H1 (cell line): ENCODE measurements at regions not wholly inside any gene's neighbourhood (a gene's known extent, or its start where the extent isn't known, plus 50 kb on each side); places are given as distances from the start of the nearest gene placed in this dataset.

Experiments
- CTCF ChIA-PET: fragments of 300-600 bp; sonication (Branson Sonifier 250); formaldehyde crosslinking; loops from one replicate; lab custom pipeline; 2021; ENCODE audit not compliant: partially characterized antibody; lab: Charles Lee
- POLR2A ChIA-PET: fragments of 300-600 bp; sonication (Branson Sonifier 250); formaldehyde crosslinking; loops from one replicate; lab custom pipeline; 2021; ENCODE audit warnings: inconsistent platforms; ENCODE audit not compliant: partially characterized antibody; lab: Charles Lee
- DNase-seq, 2 experiments: peaks; one replicate each; pipeline versions ENCODE4 v3.0.0 to v3.0.0-alpha.2; 2010 to 2022; ENCODE audit warnings: low spot score in 2 of 2, low read depth in 1 of 2, mixed read lengths in 1 of 2
- FAIRE-seq: peaks from 2 replicates; lab custom pipeline; 2011; peaks lifted over from hg19 to GRCh38; lab: Jason Lieb, UNC
- H2AFZ ChIP-seq: 2 replicates; pipeline ENCODE4 v1.8.1; 2012; ENCODE audit warnings: low read length, inconsistent platforms
- H2AK5ac ChIP-seq: 2 replicates; pipeline ENCODE4 v1.6.1; 2013; ENCODE audit warnings: low read depth, low read length
- H2BK120ac ChIP-seq: replicated peaks from 2 replicates; pipeline ENCODE3; 2013; ENCODE audit warnings: low read depth, low read length, inconsistent platforms
- H2BK12ac ChIP-seq: 2 replicates; pipeline ENCODE4 v1.6.1; 2013; ENCODE audit warnings: low read depth, low read length
- H2BK15ac ChIP-seq: 2 replicates; pipeline ENCODE4 v1.6.1; 2013; ENCODE audit warnings: low read length
- H2BK20ac ChIP-seq: 2 replicates; pipeline ENCODE4 v1.6.1; 2013; ENCODE audit warnings: low read length
- H2BK5ac ChIP-seq: 2 replicates; pipeline ENCODE4 v1.6.1; 2013; ENCODE audit warnings: low read depth, low read length
- H3K14ac ChIP-seq: 2 replicates; pipeline ENCODE4 v1.6.1; 2013; ENCODE audit warnings: inconsistent platforms; ENCODE audit not compliant: insufficient read length
- H3K18ac ChIP-seq: 2 replicates; pipeline ENCODE4 v1.6.1; 2013; ENCODE audit warnings: low read length; ENCODE audit errors: extremely low read depth
- H3K23ac ChIP-seq: 2 replicates; pipeline ENCODE4 v1.6.1; 2013; ENCODE audit warnings: inconsistent platforms; ENCODE audit not compliant: insufficient read length
- H3K23me2 ChIP-seq: 2 replicates; pipeline ENCODE4 v1.6.1; 2013; ENCODE audit warnings: low read depth, low read length
- H3K27ac ChIP-seq: 2 replicates; pipeline ENCODE4 v1.6.1; 2011; ENCODE audit warnings: low read depth, low read length, inconsistent platforms
- H3K27me3 ChIP-seq, 4 experiments: replicated peaks in 1 of 4; 1 replicate in 1 of 4; 2 replicates in 3 of 4; pipeline versions ENCODE4 v1.6.1 to v1.8.1; 2011 to 2013; ENCODE audit warnings: low read length in 3 of 4, mild to moderate bottlenecking in 3 of 4, inconsistent platforms in 2 of 4, mixed read lengths in 2 of 4, moderate library complexity in 1 of 4; ENCODE audit not compliant: control insufficient read depth in 3 of 4, insufficient read depth in 3 of 4; ENCODE audit errors: extremely low read depth in 1 of 4
- H3K36me3 ChIP-seq, 4 experiments: 2 replicates each; pipeline versions ENCODE4 v1.6.1 to v1.8.1; 2011 to 2013; ENCODE audit warnings: mild to moderate bottlenecking in 4 of 4, low read length in 3 of 4, moderate library complexity in 2 of 4, control low read depth in 1 of 4, inconsistent platforms in 1 of 4; ENCODE audit not compliant: insufficient read depth in 4 of 4, control insufficient read depth in 2 of 4
- H3K4ac ChIP-seq: replicated peaks from 2 replicates; pipeline ENCODE3; 2013; ENCODE audit warnings: low read length, low read depth, mixed read lengths, inconsistent platforms; ENCODE audit not compliant: insufficient read length
- H3K4me1 ChIP-seq, 4 experiments: replicated peaks in 1 of 4; 1 replicate in 1 of 4; 2 replicates in 3 of 4; pipeline versions ENCODE4 v1.6.1 to v1.8.1; 2011 to 2013; ENCODE audit warnings: low read length in 3 of 4, inconsistent platforms in 2 of 4, mixed read lengths in 1 of 4; ENCODE audit not compliant: insufficient read depth in 4 of 4, control insufficient read depth in 3 of 4
- H3K4me2 ChIP-seq, 2 experiments: 2 replicates each; pipeline versions ENCODE4 v1.6.1 to v1.8.1; 2011 to 2013; ENCODE audit warnings: low read depth in 2 of 2, low read length in 2 of 2, control low read depth in 1 of 2, inconsistent platforms in 1 of 2, mild to moderate bottlenecking in 1 of 2; ENCODE audit not compliant: insufficient read depth in 1 of 2
- H3K4me3 ChIP-seq, 4 experiments: fragments of 200-600, 300-600 bp in 1 of 4; sonication (generic), shearing (Covaris generic), sonication (Bioruptor Twin) in 1 of 4; 2 replicates each; pipeline versions ENCODE4 v1.5.1 to v1.8.1; 2011 to 2016; ENCODE audit warnings: low read length in 4 of 4, low read depth in 3 of 4, control low read depth in 2 of 4, inconsistent platforms in 2 of 4, mild to moderate bottlenecking in 2 of 4, mixed read lengths in 1 of 4, moderate library complexity in 1 of 4; ENCODE audit not compliant: insufficient read depth in 2 of 4; ENCODE audit errors: extremely low read depth in 1 of 4
- H3K56ac ChIP-seq: replicated peaks from 2 replicates; pipeline ENCODE3; 2013; ENCODE audit warnings: low read depth, mild to moderate bottlenecking, mixed read lengths, low read length, inconsistent platforms; ENCODE audit not compliant: insufficient read length
- H3K79me1 ChIP-seq: 2 replicates; pipeline ENCODE4 v1.6.1; 2013; ENCODE audit warnings: low read depth, low read length, control low read depth
- H3K79me2 ChIP-seq, 2 experiments: 2 replicates each; pipeline versions ENCODE4 v1.6.1 to v1.8.1; 2012 to 2013; ENCODE audit warnings: low read length in 2 of 2, mild to moderate bottlenecking in 2 of 2, inconsistent platforms in 1 of 2; ENCODE audit not compliant: insufficient read depth in 2 of 2, control insufficient read depth in 1 of 2
- H3K9ac ChIP-seq, 4 experiments: replicated peaks in 1 of 4; 1 replicate in 1 of 4; 2 replicates in 3 of 4; pipeline versions ENCODE4 v1.6.1 to v1.8.1; 2011 to 2013; ENCODE audit warnings: low read depth in 3 of 4, low read length in 3 of 4, control low read depth in 2 of 4, mild to moderate bottlenecking in 2 of 4, moderate library complexity in 2 of 4, inconsistent platforms in 1 of 4; ENCODE audit errors: extremely low read depth in 1 of 4
- H3K9me3 ChIP-seq, 2 experiments: 2 replicates each; pipeline versions ENCODE4 v1.6.1 to v1.8.1; 2012 to 2013; ENCODE audit warnings: mild to moderate bottlenecking in 2 of 2, moderate library complexity in 2 of 2, control low read depth in 1 of 2, inconsistent platforms in 1 of 2, low read depth in 1 of 2, low read length in 1 of 2, mixed read lengths in 1 of 2; ENCODE audit not compliant: insufficient read depth in 2 of 2
- H4K20me1 ChIP-seq, 2 experiments: replicated peaks in 1 of 2; 2 replicates each; pipeline versions ENCODE3 to v1.8.1; 2011 to 2013; ENCODE audit warnings: inconsistent platforms in 2 of 2, low read length in 2 of 2, mild to moderate bottlenecking in 1 of 2; ENCODE audit not compliant: insufficient read depth in 2 of 2, control insufficient read depth in 1 of 2
- H4K5ac ChIP-seq: 2 replicates; pipeline ENCODE4 v1.6.1; 2013; ENCODE audit warnings: low read length, low read depth, mixed read lengths, inconsistent platforms; ENCODE audit not compliant: insufficient read length
- H4K8ac ChIP-seq: 2 replicates; pipeline ENCODE4 v1.8.0; 2013; ENCODE audit warnings: mild to moderate bottlenecking, moderate library complexity, low read length, inconsistent platforms; ENCODE audit not compliant: insufficient read depth; ENCODE audit errors: extremely low read depth
- H4K91ac ChIP-seq: replicated peaks from 2 replicates; pipeline ENCODE3; 2013; ENCODE audit warnings: low read length, mixed read lengths, inconsistent platforms; ENCODE audit not compliant: insufficient read length
- BACH1 ChIP-seq: IDR thresholded peaks from 2 replicates; pipeline ENCODE4 v1.6.1; 2012; ENCODE audit warnings: low read length, improper control_type of control experiment
- CTBP2 ChIP-seq: IDR thresholded peaks from 2 replicates; pipeline ENCODE4 v1.7.0; 2011; ENCODE audit warnings: borderline replicate concordance, mild to moderate bottlenecking, moderate library complexity, mixed read lengths, low read length; ENCODE audit not compliant: insufficient read depth, insufficient read length
- HDAC2 ChIP-seq, 2 experiments: fragments of 300-600 bp in 1 of 2; sonication (generic) in 1 of 2; IDR thresholded peaks; 2 replicates each; pipeline ENCODE4 v1.6.1; 2011 to 2012; ENCODE audit warnings: low read depth in 2 of 2, low read length in 2 of 2, mild to moderate bottlenecking in 2 of 2, moderate library complexity in 2 of 2, borderline replicate concordance in 1 of 2, inconsistent platforms in 1 of 2
- KDM4A ChIP-seq: IDR thresholded peaks from one replicate; pipeline ENCODE4 v1.7.1; 2012; ENCODE audit warnings: low read depth, mild to moderate bottlenecking, moderate library complexity, low read length, inconsistent platforms; ENCODE audit not compliant: severe bottlenecking
- NRF1 ChIP-seq: IDR thresholded peaks from 2 replicates; pipeline ENCODE4 v1.6.1; 2011; ENCODE audit warnings: mild to moderate bottlenecking, low read depth, low read length, improper control_type of control experiment
- PHF8 ChIP-seq: fragments of 200-600 bp; sonication (generic); conservative IDR thresholded peaks from 2 replicates; pipeline ENCODE4 v1.7.1; 2012; ENCODE audit warnings: low read depth, mild to moderate bottlenecking, inconsistent platforms, low read length, moderate library complexity
- RNF2 ChIP-seq: fragments of 200-900, 300-1000 bp; sonication (generic); IDR thresholded peaks from 2 replicates; pipeline ENCODE4 v1.7.1; 2016; ENCODE audit warnings: borderline replicate concordance, low read depth, mild to moderate bottlenecking, antibody characterized with exemption, low read length; ENCODE audit not compliant: poor library complexity, severe bottlenecking; ENCODE audit errors: missing control alignments
- RXRA ChIP-seq: IDR thresholded peaks from 2 replicates; pipeline ENCODE4 v1.6.1; 2011; ENCODE audit warnings: low read depth, mild to moderate bottlenecking, low read length, moderate library complexity; ENCODE audit not compliant: insufficient read depth
- SIRT6 ChIP-seq: IDR thresholded peaks from one replicate; pipeline ENCODE4 v1.7.1; 2012; ENCODE audit warnings: low read length, inconsistent platforms
- SP1 ChIP-seq: IDR thresholded peaks from 2 replicates; pipeline ENCODE4 v1.6.1; 2011; ENCODE audit warnings: low read depth, low read length
- WGBS, 2 experiments: shearing (Covaris generic) in 1 of 2; methylation state at CpG; one replicate each; pipeline versions ENCODE4 v1.1.6 to v1.1.7; 2013 to 2015; ENCODE audit warnings: low lambda C conversion rate in 2 of 2, mixed read lengths in 2 of 2, inconsistent platforms in 1 of 2, low coverage in 1 of 2, missing lambda C conversion rate in 1 of 2; ENCODE audit not compliant: insufficient replicate concordance in 2 of 2, insufficient coverage in 1 of 2, insufficient read length in 1 of 2; ENCODE audit errors: extremely low coverage in 1 of 2, missing lambda C conversion rate in 1 of 2; 5-methylcytosine and 5-hydroxymethylcytosine counted together

GRCh38 chr11:128198216-128198772, 389.1 kb downstream of the ETS1 start:
- Histone ChIP-seq H4K91ac (no peak overlapping the region), H2BK15ac (no peak overlapping the region), H3K18ac (no peak overlapping the region), H2AK5ac (no peak overlapping the region), H3K4ac (no peak overlapping the region), H2BK120ac (no peak overlapping the region), H3K9me3 (no peaks in the 10 kb centered on the region), H4K5ac (no peak overlapping the region), H4K8ac (no peak overlapping the region), H2AFZ (no peak overlapping the region), H3K4me1 (no peaks in the 10 kb centered on the region), H3K27ac (no peak overlapping the region), H3K4me3 (no peak overlapping the region), H3K36me3 (no peaks in the 10 kb centered on the region), H3K9ac (no peak overlapping the region), H3K14ac (no peak overlapping the region), H2BK20ac (no peak overlapping the region), H2BK12ac (no peak overlapping the region), H3K56ac (no peak overlapping the region), H3K79me2 (no peaks in the 10 kb centered on the region), H3K4me2 (no peak overlapping the region), H3K27me3 (no peaks in the 10 kb centered on the region), H3K23ac (no peak overlapping the region), H4K20me1 (no peaks in the 10 kb centered on the region), H3K23me2 (no peaks in the 10 kb centered on the region), H2BK5ac (no peak overlapping the region), H3K79me1 (no peaks in the 10 kb centered on the region)
- TF ChIP-seq NRF1 (no peak), HDAC2 (IDR thresholded peaks at IDR 0.05; ENCODE audit: borderline replicate concordance in 1 of 2, low read depth in 2 of 2, low read length in 2 of 2) (no peak), BACH1 (no peak), PHF8 (no peak), RNF2 (no peak), KDM4A (no peak), CTBP2 (no peak), SIRT6 (no peak), SP1 (no peak), RXRA (no peak)
- 85% methylated on average over 2 of the region's 2 CpGs; no CpG with 5 or more reads in 1 of the 2 experiments for WGBS, 2 experiments
- ChIA-PET CTCF (interaction anchor here (1.0 kb wide), 1 partner anchor 39 kb away, joined by 3 read pairs; no protein-coding TSS in a partner anchor), POLR2A (no interaction called here)
- FAIRE-seq, result no peak
- DNase-seq, result no peak
